ENCODE measurements at regions not wholly inside any gene's neighbourhood (a gene's known extent, or its start where the extent isn't known, plus 50 kb on each side); places are given as distances from the start of the nearest gene placed in this dataset.

GRCh38 chr15:97747342-97747741 is 213.2 kb upstream of the ARRDC4 start:
- no peak overlapping the region for H3K4me2 ChIP-seq (ENCODE audit: low read depth, low read length)
- no peak overlapping the region for H2AFZ ChIP-seq (ENCODE audit: low read length)
- DNase-seq: no peak
- no peaks in the 10 kb centered on the region for H3K36me3 ChIP-seq (replicated peaks; ENCODE audit: insufficient read depth, low read length)
- no peaks in the 10 kb centered on the region for H3K4me1 ChIP-seq (ENCODE audit: low read length)
- no peaks in the 10 kb centered on the region for H3K9me3 ChIP-seq (replicated peaks; ENCODE audit: insufficient read depth, low read length)
- no peaks in the 10 kb centered on the region for H3F3A ChIP-seq (ENCODE audit: insufficient read depth, low read length)
- no peak overlapping the region for H3K4me3 ChIP-seq (ENCODE audit: low read length)
- no peaks in the 10 kb centered on the region for H3K27me3 ChIP-seq (replicated peaks; ENCODE audit: insufficient read depth, low read length)
- no peak overlapping the region for H3K27ac ChIP-seq (ENCODE audit: low read length)
- no peaks in the 10 kb centered on the region for H3K9me2 ChIP-seq (replicated peaks; ENCODE audit: insufficient read depth, low read length)
- no peaks in the 10 kb centered on the region for H4K20me1 ChIP-seq (ENCODE audit: insufficient read depth, low read length)
- H3K79me2 ChIP-seq (ENCODE audit: low read length): no peaks in the 10 kb centered on the region
- no peak overlapping the region for H3K9ac ChIP-seq (ENCODE audit: low read length)
- TF ChIP-seq EZH2phosphoT487 (IDR thresholded peaks at IDR 0.05; ENCODE audit: low read length): no peak
- TF ChIP-seq, protein P1, sequence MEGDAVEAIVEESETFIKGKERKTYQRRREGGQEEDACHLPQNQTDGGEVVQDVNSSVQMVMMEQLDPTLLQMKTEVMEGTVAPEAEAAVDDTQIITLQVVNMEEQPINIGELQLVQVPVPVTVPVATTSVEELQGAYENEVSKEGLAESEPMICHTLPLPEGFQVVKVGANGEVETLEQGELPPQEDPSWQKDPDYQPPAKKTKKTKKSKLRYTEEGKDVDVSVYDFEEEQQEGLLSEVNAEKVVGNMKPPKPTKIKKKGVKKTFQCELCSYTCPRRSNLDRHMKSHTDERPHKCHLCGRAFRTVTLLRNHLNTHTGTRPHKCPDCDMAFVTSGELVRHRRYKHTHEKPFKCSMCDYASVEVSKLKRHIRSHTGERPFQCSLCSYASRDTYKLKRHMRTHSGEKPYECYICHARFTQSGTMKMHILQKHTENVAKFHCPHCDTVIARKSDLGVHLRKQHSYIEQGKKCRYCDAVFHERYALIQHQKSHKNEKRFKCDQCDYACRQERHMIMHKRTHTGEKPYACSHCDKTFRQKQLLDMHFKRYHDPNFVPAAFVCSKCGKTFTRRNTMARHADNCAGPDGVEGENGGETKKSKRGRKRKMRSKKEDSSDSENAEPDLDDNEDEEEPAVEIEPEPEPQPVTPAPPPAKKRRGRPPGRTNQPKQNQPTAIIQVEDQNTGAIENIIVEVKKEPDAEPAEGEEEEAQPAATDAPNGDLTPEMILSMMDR (IDR thresholded peaks at IDR 0.05; ENCODE audit: low read length): no peak
- TF ChIP-seq EZH2 (optimal IDR thresholded peaks at IDR 0.05; ENCODE audit: low read depth, low read length): no peak

GRCh38 chr15:97748576-97748975 is 211.9 kb upstream of the ARRDC4 start:
- Histone ChIP-seq H3K9me2 (replicated peaks; ENCODE audit: insufficient read depth, low read length) (no peaks in the 10 kb centered on the region), H3K9ac (ENCODE audit: low read length) (no peak overlapping the region), H3K4me3 (ENCODE audit: low read length) (no peak overlapping the region), H3K27ac (ENCODE audit: low read length) (no peak overlapping the region), H3K9me3 (replicated peaks; ENCODE audit: insufficient read depth, low read length) (no peaks in the 10 kb centered on the region), H3K27me3 (replicated peaks; ENCODE audit: insufficient read depth, low read length) (no peaks in the 10 kb centered on the region), H4K20me1 (ENCODE audit: insufficient read depth, low read length) (no peaks in the 10 kb centered on the region), H3K4me1 (ENCODE audit: low read length) (no peaks in the 10 kb centered on the region), H2AFZ (ENCODE audit: low read length) (no peak overlapping the region), H3K36me3 (replicated peaks; ENCODE audit: insufficient read depth, low read length) (no peaks in the 10 kb centered on the region), H3K79me2 (ENCODE audit: low read length) (no peaks in the 10 kb centered on the region), H3K4me2 (ENCODE audit: low read depth, low read length) (no peak overlapping the region), H3F3A (ENCODE audit: insufficient read depth, low read length) (no peaks in the 10 kb centered on the region)
- TF ChIP-seq, protein P1 (IDR thresholded peaks at IDR 0.05; ENCODE audit: low read length): no peak
- TF ChIP-seq EZH2 (optimal IDR thresholded peaks at IDR 0.05; ENCODE audit: low read depth, low read length) (no peak), EZH2phosphoT487 (IDR thresholded peaks at IDR 0.05; ENCODE audit: low read length) (no peak)
- no peak for DNase-seq

DNA sequence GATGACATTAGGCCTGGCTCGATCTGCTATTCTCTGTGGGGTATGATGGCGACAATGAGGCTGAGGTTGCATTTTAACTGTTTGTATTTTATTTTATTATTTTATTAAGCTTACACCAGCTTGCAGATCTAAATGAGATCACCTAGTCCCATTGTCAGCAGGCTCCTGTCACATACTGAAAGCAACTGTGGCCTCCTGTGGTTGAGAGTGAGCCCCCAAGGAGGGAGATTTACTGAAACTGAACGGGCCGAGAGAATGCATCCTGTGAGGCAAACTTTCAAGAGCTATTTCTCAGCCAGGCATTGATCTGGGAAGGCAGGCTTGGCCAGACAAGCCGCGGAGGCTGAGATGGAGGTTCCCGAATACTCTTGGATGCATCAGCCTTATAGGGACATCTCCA is 210.4 kb upstream of the ARRDC4 start:
- H3K4me2 ChIP-seq (ENCODE audit: low read depth, low read length): no peak overlapping the region
- H3K9me3 ChIP-seq (replicated peaks; ENCODE audit: insufficient read depth, low read length): no peaks in the 10 kb centered on the region
- H3K27me3 ChIP-seq (replicated peaks; ENCODE audit: insufficient read depth, low read length): no peaks in the 10 kb centered on the region
- H3K9me2 ChIP-seq (replicated peaks; ENCODE audit: insufficient read depth, low read length): no peaks in the 10 kb centered on the region
- no peak overlapping the region for H3K4me3 ChIP-seq (ENCODE audit: low read length)
- no peaks in the 10 kb centered on the region for H3K36me3 ChIP-seq (replicated peaks; ENCODE audit: insufficient read depth, low read length)
- no peaks in the 10 kb centered on the region for H3K79me2 ChIP-seq (ENCODE audit: low read length)
- H3K9ac ChIP-seq (ENCODE audit: low read length): no peak overlapping the region
- H3K27ac ChIP-seq (ENCODE audit: low read length): no peak overlapping the region
- no peaks in the 10 kb centered on the region for H4K20me1 ChIP-seq (ENCODE audit: insufficient read depth, low read length)
- no peak for TF ChIP-seq EZH2 (optimal IDR thresholded peaks at IDR 0.05; ENCODE audit: low read depth, low read length)
- no peak for TF ChIP-seq EZH2phosphoT487 (IDR thresholded peaks at IDR 0.05; ENCODE audit: low read length)
- TF ChIP-seq, protein P1 (IDR thresholded peaks at IDR 0.05; ENCODE audit: low read length): no peak
- no peak for DNase-seq
- no peaks in the 10 kb centered on the region for H3F3A ChIP-seq (ENCODE audit: insufficient read depth, low read length)
- H2AFZ ChIP-seq (ENCODE audit: low read length): no peak overlapping the region
- H3K4me1 ChIP-seq (ENCODE audit: low read length): no peaks in the 10 kb centered on the region

All from MM.1S (cell line).